ENCODE measurements at regions not wholly inside any gene's neighbourhood (a gene's known extent, or its start where the extent isn't known, plus 50 kb on each side); places are given as distances from the start of the nearest gene placed in this dataset.

DNA sequence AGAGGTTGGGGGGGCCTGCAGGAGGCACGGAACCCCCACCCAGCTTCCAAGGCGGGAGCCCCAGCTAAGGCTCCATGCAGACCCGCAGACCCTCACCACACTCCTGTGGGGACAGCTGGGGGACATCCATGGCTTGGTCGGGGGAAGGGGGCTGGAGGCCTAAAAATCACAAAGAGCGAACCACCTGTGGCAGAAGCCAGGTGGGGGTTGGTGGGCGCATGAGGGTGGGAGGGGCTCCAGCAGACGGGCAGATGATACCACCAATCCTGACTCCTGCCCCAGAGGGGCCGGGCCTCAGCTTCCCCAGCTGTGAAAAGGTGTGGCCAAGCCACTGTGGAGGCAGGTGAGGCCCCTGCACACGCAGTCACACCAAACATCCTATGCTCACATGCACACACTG is 111.6 kb downstream of the FAM53A start:
- TF ChIP-seq, protein P1, sequence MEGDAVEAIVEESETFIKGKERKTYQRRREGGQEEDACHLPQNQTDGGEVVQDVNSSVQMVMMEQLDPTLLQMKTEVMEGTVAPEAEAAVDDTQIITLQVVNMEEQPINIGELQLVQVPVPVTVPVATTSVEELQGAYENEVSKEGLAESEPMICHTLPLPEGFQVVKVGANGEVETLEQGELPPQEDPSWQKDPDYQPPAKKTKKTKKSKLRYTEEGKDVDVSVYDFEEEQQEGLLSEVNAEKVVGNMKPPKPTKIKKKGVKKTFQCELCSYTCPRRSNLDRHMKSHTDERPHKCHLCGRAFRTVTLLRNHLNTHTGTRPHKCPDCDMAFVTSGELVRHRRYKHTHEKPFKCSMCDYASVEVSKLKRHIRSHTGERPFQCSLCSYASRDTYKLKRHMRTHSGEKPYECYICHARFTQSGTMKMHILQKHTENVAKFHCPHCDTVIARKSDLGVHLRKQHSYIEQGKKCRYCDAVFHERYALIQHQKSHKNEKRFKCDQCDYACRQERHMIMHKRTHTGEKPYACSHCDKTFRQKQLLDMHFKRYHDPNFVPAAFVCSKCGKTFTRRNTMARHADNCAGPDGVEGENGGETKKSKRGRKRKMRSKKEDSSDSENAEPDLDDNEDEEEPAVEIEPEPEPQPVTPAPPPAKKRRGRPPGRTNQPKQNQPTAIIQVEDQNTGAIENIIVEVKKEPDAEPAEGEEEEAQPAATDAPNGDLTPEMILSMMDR (IDR thresholded peaks at IDR 0.05), result no peak
- TF ChIP-seq POLR2A (IDR thresholded peaks at IDR 0.05) (no peak), POLR2AphosphoS5 (IDR thresholded peaks at IDR 0.05) (no peak)
